ENCODE measurements at regions not wholly inside any gene's neighbourhood (a gene's known extent, or its start where the extent isn't known, plus 50 kb on each side); places are given as distances from the start of the nearest gene placed in this dataset.

GRCh38 chr15:38905632-38906031 is 341.0 kb upstream of the RASGRP1 start:
- Histone ChIP-seq H2AFZ (ENCODE audit: low read depth, low read length) (no peak overlapping the region), H3K27ac (ENCODE audit: low read depth, low read length) (no peak overlapping the region), H3K27me3 (ENCODE audit: insufficient read depth, low read length) (no peaks in the 10 kb centered on the region), H3K4me2 (ENCODE audit: low read length) (no peak overlapping the region), H3K4me3 (ENCODE audit: insufficient read depth, low read depth, low read length) (no peak overlapping the region), H3K4me1 (ENCODE audit: insufficient read depth, low read length) (no peaks in the 10 kb centered on the region), H4K20me1 (ENCODE audit: insufficient read depth, low read length) (no peaks in the 10 kb centered on the region), H3K9ac (ENCODE audit: low read length) (no peak overlapping the region), H3K79me2 (ENCODE audit: insufficient read depth, low read length) (no peaks in the 10 kb centered on the region), H3K9me3 (ENCODE audit: insufficient read depth, low read depth, low read length) (no peaks in the 10 kb centered on the region), H3K36me3 (ENCODE audit: insufficient read depth, low read length) (no peaks in the 10 kb centered on the region)
- DNase-seq (ENCODE audit: low read depth) (peak; percentile 12), FAIRE-seq (no peak)
- H3K4me1 Mint-ChIP-seq (ENCODE audit: low read depth, unreplicated experiment), result peaks cover 2% of the 10 kb centered on the region
- H3K27me3 Mint-ChIP-seq (ENCODE audit: low read depth, unreplicated experiment), result no peaks in the 10 kb centered on the region
- no peaks in the 10 kb centered on the region for H3K9me3 Mint-ChIP-seq (ENCODE audit: unreplicated experiment)
- H3K4me3 Mint-ChIP-seq (ENCODE audit: unreplicated experiment), result no peak overlapping the region
- TF ChIP-seq CTCF (IDR thresholded peaks at IDR 0.05; ENCODE audit: insufficient read depth, low read depth, low read length) (no peak), EZH2 (IDR thresholded peaks at IDR 0.05; ENCODE audit: insufficient read depth, low read length) (no peak)
- no peaks in the 10 kb centered on the region for H3K36me3 Mint-ChIP-seq (ENCODE audit: low read depth, unreplicated experiment)
- H3K27ac Mint-ChIP-seq (ENCODE audit: unreplicated experiment), result no peak overlapping the region

- no peak for FAIRE-seq
- no peaks in the 10 kb centered on the region for H3K36me3 Mint-ChIP-seq (ENCODE audit: low read depth, unreplicated experiment)
- no peaks in the 10 kb centered on the region for H3K9me3 ChIP-seq (ENCODE audit: insufficient read depth, low read depth, low read length)
- H3K36me3 ChIP-seq (ENCODE audit: insufficient read depth, low read length), result no peaks in the 10 kb centered on the region
- H3K27ac ChIP-seq (ENCODE audit: low read depth, low read length), result no peak overlapping the region
- no peaks in the 10 kb centered on the region for H3K27me3 Mint-ChIP-seq (ENCODE audit: low read depth, unreplicated experiment)
- DNase-seq (ENCODE audit: low read depth), result no peak
- no peak overlapping the region for H3K4me2 ChIP-seq (ENCODE audit: low read length)
- H2AFZ ChIP-seq (ENCODE audit: low read depth, low read length), result no peak overlapping the region
- H3K9ac ChIP-seq (ENCODE audit: low read length), result no peak overlapping the region
- H4K20me1 ChIP-seq (ENCODE audit: insufficient read depth, low read length), result no peaks in the 10 kb centered on the region
- no peaks in the 10 kb centered on the region for H3K27me3 ChIP-seq (ENCODE audit: insufficient read depth, low read length)
- H3K4me3 Mint-ChIP-seq (ENCODE audit: unreplicated experiment), result no peak overlapping the region
- H3K4me1 ChIP-seq (ENCODE audit: insufficient read depth, low read length), result no peaks in the 10 kb centered on the region
- H3K79me2 ChIP-seq (ENCODE audit: insufficient read depth, low read length), result no peaks in the 10 kb centered on the region
- no peaks in the 10 kb centered on the region for H3K9me3 Mint-ChIP-seq (ENCODE audit: unreplicated experiment)
- H3K4me3 ChIP-seq (ENCODE audit: insufficient read depth, low read depth, low read length), result no peak overlapping the region
- TF ChIP-seq EZH2 (IDR thresholded peaks at IDR 0.05; ENCODE audit: insufficient read depth, low read length), result no peak
- no peak for TF ChIP-seq CTCF (IDR thresholded peaks at IDR 0.05; ENCODE audit: insufficient read depth, low read depth, low read length)
- H3K4me1 Mint-ChIP-seq (ENCODE audit: low read depth, unreplicated experiment), result no peaks in the 10 kb centered on the region
- no peak overlapping the region for H3K27ac Mint-ChIP-seq (ENCODE audit: unreplicated experiment)
Measured at GRCh38 chr15:38920966-38921365, 356.4 kb upstream of the RASGRP1 start.

GRCh38 chr15:38921471-38921870 is 356.9 kb upstream of the RASGRP1 start:
- H3K27ac Mint-ChIP-seq (ENCODE audit: unreplicated experiment), result peak overlapping the region; percentile 47
- Histone ChIP-seq H3K27ac (ENCODE audit: low read depth, low read length) (no peak overlapping the region), H3K4me1 (ENCODE audit: insufficient read depth, low read length) (no peaks in the 10 kb centered on the region), H3K9ac (ENCODE audit: low read length) (no peak overlapping the region), H3K36me3 (ENCODE audit: insufficient read depth, low read length) (no peaks in the 10 kb centered on the region), H3K4me2 (ENCODE audit: low read length) (no peak overlapping the region), H2AFZ (ENCODE audit: low read depth, low read length) (no peak overlapping the region), H3K27me3 (ENCODE audit: insufficient read depth, low read length) (no peaks in the 10 kb centered on the region), H3K9me3 (ENCODE audit: insufficient read depth, low read depth, low read length) (no peaks in the 10 kb centered on the region), H3K4me3 (ENCODE audit: insufficient read depth, low read depth, low read length) (no peak overlapping the region), H3K79me2 (ENCODE audit: insufficient read depth, low read length) (no peaks in the 10 kb centered on the region), H4K20me1 (ENCODE audit: insufficient read depth, low read length) (no peaks in the 10 kb centered on the region)
- TF ChIP-seq CTCF (IDR thresholded peaks at IDR 0.05; ENCODE audit: insufficient read depth, low read depth, low read length) (no peak), EZH2 (IDR thresholded peaks at IDR 0.05; ENCODE audit: insufficient read depth, low read length) (no peak)
- H3K9me3 Mint-ChIP-seq (ENCODE audit: unreplicated experiment), result no peaks in the 10 kb centered on the region
- FAIRE-seq (no peak), DNase-seq (ENCODE audit: low read depth) (no peak)
- H3K27me3 Mint-ChIP-seq (ENCODE audit: low read depth, unreplicated experiment), result no peaks in the 10 kb centered on the region
- no peak overlapping the region for H3K4me3 Mint-ChIP-seq (ENCODE audit: unreplicated experiment)
- no peaks in the 10 kb centered on the region for H3K4me1 Mint-ChIP-seq (ENCODE audit: low read depth, unreplicated experiment)
- H3K36me3 Mint-ChIP-seq (ENCODE audit: low read depth, unreplicated experiment), result no peaks in the 10 kb centered on the region
